Hindlimb muscle (tissue), 1 donor: ENCODE measurements at regions not wholly inside any gene's neighbourhood (a gene's known extent, or its start where the extent isn't known, plus 50 kb on each side); places are given as distances from the start of the nearest gene placed in this dataset.
"Not testable (repeated sequence)": the region's sequence is repeated elsewhere in the genome, so short reads cannot be mapped to it uniquely, and the experiment has no call there.

Experiments
- DNase-seq: peaks from one replicate; pipeline ENCODE4 v3.0.0-alpha.2; 2013

- peak; percentile 16 for DNase-seq
Measured at GRCh38 chr9:73880101-73880500, 617.0 kb upstream of the RORB start.

- DNase-seq, result no peak
Measured at GRCh38 chr9:73889023-73889422, 608.1 kb upstream of the RORB start.

DNA sequence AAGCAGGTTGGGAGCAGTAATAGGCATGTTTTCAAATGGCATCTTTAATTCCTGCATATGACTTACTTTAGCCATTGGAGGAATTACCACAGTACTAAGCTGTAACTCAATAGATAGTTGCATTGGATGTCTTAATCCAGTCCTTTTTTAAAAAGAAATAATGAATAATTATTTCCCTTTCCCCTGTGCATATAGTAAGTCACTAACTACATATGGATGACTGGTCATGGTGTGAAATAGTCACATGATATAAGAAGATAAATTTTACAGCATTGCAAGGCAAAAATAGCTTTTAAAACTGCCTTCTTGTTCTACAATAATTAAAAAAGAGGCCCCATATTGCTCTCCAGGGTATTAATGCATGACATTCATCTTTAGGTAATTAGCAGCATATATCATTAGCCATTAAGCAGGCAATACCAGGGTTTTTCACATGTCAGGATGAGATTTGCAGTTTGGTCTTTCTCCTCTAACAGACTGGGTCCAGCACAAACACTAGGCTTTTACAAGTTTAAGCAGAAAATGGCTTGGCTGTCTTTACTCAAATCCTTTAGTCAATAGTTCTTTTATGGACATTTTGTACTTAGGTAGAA, 606.4 kb upstream of the RORB start:
- DNase-seq, result no peak

GRCh38 chr9:73892335-73892734, 604.8 kb upstream of the RORB start:
- no peak for DNase-seq

DNA sequence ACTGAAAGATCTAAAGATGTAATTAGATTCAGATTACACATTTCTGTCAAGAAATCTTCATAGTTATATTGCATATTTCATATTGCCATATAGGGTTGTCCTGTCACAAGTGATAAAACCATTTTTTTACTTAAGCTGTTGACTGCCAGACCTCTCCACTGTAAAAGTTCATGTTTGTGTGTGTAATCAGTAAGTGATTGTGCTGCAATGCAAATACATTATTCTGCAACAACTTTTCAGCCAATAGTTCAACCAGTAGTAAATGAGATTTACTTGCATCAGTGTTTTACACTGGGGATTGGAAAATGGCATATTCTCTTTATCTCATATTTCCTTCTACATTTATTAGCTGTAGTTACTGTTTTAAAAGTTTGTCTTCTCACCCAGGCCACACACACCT, 603.9 kb upstream of the RORB start:
- DNase-seq, result no peak

- no peak for DNase-seq
Measured at GRCh38 chr9:73896061-73896460, 601.1 kb upstream of the RORB start.

DNA sequence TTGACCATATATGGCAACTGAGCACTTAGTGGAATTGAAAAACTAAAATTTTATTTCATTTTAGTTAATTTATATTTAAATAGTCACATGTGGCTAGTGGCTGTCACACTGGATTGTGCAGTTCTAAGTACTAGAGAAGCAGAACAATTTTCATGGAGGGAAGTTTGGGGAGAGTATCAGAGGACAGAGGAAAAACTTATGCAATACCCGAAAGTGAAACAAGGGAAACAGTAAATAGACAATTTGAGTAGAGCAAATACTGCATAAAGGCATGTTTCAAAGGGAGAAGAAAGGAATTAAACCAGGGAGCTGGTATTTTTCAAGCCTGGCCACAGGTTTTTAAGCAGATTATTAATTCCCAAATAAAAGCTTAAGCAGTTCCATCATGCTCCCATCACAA, 590.5 kb upstream of the RORB start:
- DNase-seq, result no peak

- DNase-seq, result no peak
Measured at GRCh38 chr9:73911804-73912203, 585.3 kb upstream of the RORB start.

DNA sequence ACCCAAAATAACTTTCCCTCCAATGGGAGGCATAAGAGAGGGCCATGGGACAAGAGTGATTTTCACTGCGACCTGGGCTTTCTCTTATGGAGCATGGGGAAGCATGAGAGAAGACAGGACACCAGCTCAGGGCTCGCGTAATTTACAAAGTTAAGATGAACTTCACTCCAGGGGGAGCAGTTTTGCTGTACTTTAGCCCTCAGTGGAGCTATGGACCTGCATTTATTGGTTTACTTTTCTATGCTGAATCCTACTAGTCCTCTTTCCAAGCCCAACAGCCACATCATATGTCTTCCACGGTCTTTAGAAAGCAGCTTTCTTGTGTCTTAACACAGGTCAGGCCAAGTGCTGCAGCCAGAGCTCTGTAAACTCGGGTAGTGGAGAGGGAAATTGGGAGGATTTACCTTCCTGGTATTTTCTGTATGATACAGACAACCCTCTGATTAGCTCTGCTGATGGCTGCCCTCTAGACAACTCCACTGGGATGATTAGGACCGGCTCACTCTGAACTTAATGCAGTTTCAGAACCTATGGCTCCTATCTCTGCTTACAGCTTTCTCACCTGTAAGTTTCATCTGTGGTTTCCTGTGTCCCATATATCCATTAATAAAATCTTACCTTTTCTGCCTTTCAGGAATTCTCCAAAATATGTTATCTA, 581.0 kb upstream of the RORB start:
- no peak for DNase-seq

GRCh38 chr9:73919712-73920111, 577.4 kb upstream of the RORB start:
- DNase-seq, result no peak

- no peak for DNase-seq
Measured at GRCh38 chr9:73923796-73924195, 573.3 kb upstream of the RORB start.

DNA sequence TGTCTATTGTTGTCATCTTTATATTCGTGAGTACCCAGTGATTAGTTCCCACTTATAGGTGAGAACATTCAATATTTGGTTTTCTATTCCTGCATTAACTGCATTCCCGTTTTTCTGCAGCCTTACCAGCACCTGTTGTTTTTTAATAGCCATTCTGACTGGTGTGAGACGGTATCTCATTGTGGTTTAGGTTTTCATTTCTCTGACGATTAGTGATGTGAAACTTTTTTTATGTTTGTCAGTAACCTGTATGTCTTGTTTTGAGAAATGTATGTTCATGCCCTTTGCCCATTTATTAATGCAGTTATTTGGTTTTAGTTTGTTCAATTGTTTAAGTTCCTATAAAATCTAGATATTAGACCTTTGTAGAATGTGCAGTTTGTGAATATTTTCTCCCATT, 546.0 kb upstream of the RORB start:
- DNase-seq, result no peak

- no peak for DNase-seq
Measured at GRCh38 chr9:73962792-73963191, 534.3 kb upstream of the RORB start.

- DNase-seq, result no peak
Measured at GRCh38 chr9:73969936-73970335, 527.2 kb upstream of the RORB start.

DNA sequence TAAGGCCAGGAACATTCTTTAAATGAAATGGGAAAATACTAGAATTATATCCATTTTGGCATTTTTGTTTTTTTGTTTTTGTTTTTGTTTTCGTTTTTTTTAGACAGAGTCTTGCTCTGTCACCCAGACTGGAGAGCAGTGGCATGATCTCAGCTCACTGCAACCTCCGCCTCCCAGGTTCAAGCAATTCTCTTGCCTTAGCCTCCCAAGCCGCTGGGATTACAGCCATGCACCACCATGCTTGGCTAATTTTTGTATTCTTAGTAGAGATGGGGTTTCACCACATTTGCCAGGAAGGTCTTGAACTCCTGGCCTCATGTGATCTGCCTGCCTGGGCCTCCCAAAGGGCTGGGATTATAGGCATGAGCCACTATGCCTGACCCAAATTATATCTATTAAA, 520.7 kb upstream of the RORB start:
- DNase-seq, result not testable (repeated sequence)

GRCh38 chr9:73979894-73980264, 517.3 kb upstream of the RORB start:
- no peak for DNase-seq

GRCh38 chr9:73980754-73981153, 516.4 kb upstream of the RORB start:
- no peak for DNase-seq

DNA sequence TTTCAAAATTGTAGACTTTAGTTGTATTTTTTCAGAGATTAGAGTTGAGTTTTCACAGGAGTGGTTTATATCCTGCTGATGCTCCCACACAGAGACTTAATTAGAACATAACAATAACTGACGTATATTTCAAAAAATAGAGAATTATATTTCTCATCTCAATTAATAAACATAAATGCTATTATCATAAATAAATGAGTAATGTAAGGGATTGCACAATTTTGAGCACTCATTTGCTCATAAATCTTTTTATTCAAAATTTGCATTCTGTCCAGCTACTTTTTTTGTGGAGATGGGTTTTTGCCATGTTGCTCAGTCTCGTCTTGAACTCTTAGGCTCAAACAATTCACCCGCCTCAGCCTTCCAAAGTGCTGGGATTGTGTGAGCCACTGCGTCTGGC, 515.7 kb upstream of the RORB start:
- DNase-seq, result no peak

DNA sequence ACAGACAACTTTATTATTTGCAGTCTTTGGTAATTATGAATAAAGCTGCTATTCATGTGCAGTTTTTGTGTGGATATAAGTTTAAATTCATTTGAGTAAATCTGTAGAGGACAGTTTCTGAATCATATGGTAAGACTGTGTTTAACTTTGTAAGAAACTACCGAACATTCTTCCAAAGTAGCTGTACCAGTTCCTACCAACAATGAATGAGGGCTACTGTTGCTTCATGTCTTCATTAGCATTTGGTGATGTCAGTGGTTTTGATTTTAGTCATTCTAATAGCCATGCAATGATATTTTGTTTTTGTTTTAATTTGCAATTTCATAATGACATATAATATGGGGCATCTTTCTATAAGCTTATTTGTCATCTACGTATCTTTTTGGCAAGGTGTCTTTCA, 501.3 kb upstream of the RORB start:
- no peak for DNase-seq

- DNase-seq, result no peak
Measured at GRCh38 chr9:73996844-73997243, 500.3 kb upstream of the RORB start.

- no peak for DNase-seq
Measured at GRCh38 chr9:74001382-74001781, 495.8 kb upstream of the RORB start.

DNA sequence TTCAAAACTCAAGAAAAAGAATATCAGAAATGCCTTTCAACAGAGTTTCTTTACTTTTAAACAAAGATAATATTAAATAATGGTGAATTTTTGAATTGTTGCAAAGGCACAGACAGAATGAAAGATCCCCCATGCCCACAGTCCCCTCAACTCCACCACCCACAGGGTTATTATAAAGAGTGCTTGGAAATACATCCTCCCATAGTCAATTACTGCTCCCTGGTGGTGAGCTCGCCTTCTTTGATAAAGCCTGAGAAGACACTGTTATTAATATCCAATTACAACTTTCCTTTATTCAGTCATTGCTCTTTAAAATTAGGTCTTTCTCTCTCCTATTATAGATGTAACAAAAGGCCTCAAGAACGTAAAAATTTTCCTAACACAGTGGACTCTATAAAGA, 490.2 kb upstream of the RORB start:
- DNase-seq, result no peak

GRCh38 chr9:74007833-74008232, 489.3 kb upstream of the RORB start:
- no peak for DNase-seq

- no peak for DNase-seq
Measured at GRCh38 chr9:74016004-74016403, 481.1 kb upstream of the RORB start.

DNA sequence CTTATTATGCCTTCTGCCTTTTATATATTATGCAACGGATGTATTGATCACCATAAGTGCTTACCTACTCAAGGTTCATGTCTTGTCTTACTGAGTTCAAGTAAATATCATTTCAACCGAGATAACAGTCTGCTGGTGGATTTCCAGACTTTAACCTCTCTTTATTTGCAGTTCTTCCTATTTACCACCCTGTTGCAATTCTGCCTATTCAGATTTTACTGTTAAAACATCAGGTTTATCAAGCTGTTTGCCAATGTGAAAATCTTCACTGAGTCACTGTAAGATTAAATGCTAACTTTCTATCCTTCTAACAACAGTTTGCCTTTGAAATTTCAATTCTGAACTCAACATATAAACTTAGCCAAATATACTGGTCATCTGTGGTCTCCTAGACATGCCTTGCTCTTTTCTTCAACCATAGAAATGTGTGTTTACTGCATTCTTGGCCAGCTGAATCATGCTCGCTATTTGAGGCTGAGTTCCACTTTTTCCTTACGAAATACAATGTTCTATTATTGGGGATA, 471.7 kb upstream of the RORB start:
- DNase-seq, result no peak
